ENCODE measurements at regions not wholly inside any gene's neighbourhood (a gene's known extent, or its start where the extent isn't known, plus 50 kb on each side); places are given as distances from the start of the nearest gene placed in this dataset.
A peak's percentile ranks its signal among the peaks of the same experiment; 100 is the strongest.

DNA sequence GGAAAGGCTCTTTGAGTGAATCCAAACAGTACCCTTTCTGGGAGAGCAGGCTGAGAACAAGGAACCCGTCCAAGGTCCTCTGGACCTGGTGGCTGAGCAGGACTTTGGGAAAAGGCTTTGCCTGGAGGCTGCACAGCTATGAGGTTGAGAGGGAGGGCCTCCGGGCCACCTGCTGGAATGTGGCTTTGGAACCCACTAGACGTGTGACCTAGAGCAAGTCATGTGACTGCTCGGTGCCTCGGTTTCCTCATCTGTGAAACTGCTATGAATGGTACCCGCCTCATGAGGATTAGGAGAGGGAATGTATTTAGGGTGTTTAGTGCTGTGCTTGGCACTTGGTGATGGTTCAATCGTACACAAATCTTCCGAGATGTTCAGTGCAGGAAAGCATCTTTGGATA is 50.4 kb downstream of the HAPSTR1 start:
- Histone ChIP-seq H3K4me2 (ENCODE audit: insufficient read depth, low read length) (no peak overlapping the region), H3K4me1 (replicated peaks in 1 of 2; ENCODE audit: control insufficient read depth in 2 of 2, insufficient read depth in 2 of 2, low read length in 2 of 2) (peaks cover 0 to 4% of the 10 kb centered on the region in 2 experiments; a peak in 2 of 5 replicates), H2AFZ (ENCODE audit: low read depth, low read length) (no peak overlapping the region), H3K79me2 (ENCODE audit: control insufficient read depth, insufficient read depth, low read length) (no peaks in the 10 kb centered on the region), H3K27me3 (ENCODE audit: control insufficient read depth in 2 of 2, insufficient read depth in 2 of 2, low read length in 2 of 2) (peaks cover 12 to 17% of the 10 kb centered on the region in 2 experiments; a peak in 3 of 5 replicates), H4K20me1 (replicated peaks; ENCODE audit: control insufficient read depth, insufficient read depth, low read length) (no peaks in the 10 kb centered on the region; the same call in 1 of the 2 replicates), H3K4me3 (no peak overlapping the region), H3K9ac (ENCODE audit: insufficient read depth in 1 of 2, low read depth in 2 of 2, low read length in 2 of 2) (no peak overlapping the region), H3K27ac (ENCODE audit: extremely low read depth, low read depth, low read length) (no peak overlapping the region), H3K9me3 (replicated peaks; ENCODE audit: control insufficient read depth, insufficient read depth, low read depth, low read length) (no peaks in the 10 kb centered on the region), H3K36me3 (ENCODE audit: control insufficient read depth, insufficient read depth, low read length) (no peaks in the 10 kb centered on the region), H3K9me1 (ENCODE audit: control insufficient read depth, insufficient read depth, low read length) (no peaks in the 10 kb centered on the region)
- no peak for TF ChIP-seq ZFX (CRISPR knock-in tag; IDR thresholded peaks at IDR 0.05)
- TF ChIP-seq, protein P1, sequence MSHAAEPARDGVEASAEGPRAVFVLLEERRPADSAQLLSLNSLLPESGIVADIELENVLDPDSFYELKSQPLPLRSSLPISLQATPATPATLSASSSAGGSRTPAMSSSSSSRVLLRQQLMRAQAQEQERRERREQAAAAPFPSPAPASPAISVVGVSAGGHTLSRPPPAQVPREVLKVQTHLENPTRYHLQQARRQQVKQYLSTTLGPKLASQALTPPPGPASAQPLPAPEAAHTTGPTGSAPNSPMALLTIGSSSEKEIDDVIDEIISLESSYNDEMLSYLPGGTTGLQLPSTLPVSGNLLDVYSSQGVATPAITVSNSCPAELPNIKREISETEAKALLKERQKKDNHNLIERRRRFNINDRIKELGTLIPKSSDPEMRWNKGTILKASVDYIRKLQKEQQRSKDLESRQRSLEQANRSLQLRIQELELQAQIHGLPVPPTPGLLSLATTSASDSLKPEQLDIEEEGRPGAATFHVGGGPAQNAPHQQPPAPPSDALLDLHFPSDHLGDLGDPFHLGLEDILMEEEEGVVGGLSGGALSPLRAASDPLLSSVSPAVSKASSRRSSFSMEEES (CRISPR knock-in tag; IDR thresholded peaks at IDR 0.05): peak; percentile 51
- DNase-seq (ENCODE audit: extremely low read depth in 1 of 4, low spot score in 3 of 4): no peak
- no peak for ATAC-seq
- no peak for FAIRE-seq
- in situ Hi-C loops (cut with MboI): no loop called here
- WGBS (ENCODE audit: insufficient coverage, low coverage, missing lambda C conversion rate): 20% methylated on average over 8 of the region's 8 CpGs
- CTCF ChIA-PET (ENCODE audit: low intra/inter-chr PET ratio): no interaction called here
- intact Hi-C loops (cut with micrococcal nuclease): no loop called here
- POLR2A ChIA-PET: interaction anchor here (0.7 kb wide), 1 partner anchor 339 kb away, joined by 3 read pairs; no protein-coding TSS in a partner anchor
- BruUV-seq (replicated peaks): no TSS peak

DNA sequence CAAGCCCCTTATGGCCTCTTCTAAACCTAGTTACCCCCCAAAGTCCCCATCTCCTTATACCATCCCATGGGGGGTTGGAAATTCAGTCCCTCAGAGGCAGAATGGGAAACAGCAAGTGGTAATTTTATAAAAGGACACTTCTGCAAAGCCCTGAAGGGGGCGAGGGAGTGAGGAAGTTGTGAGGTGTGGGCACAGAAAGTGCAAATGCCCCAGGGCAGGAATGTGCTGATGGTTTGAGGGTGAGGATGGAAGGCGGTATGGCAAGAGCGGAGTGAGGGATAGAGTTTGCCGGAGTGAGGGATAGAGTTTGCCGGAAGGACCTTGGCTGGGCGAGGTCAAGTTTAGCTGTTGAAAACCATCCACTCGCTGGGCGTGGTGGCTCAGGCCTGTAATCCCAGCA is 52.7 kb downstream of the HAPSTR1 start:
- in situ Hi-C loops (cut with MboI): no loop called here
- no peak overlapping the region for H3K4me2 ChIP-seq (ENCODE audit: insufficient read depth, low read length)
- no TSS peak for BruUV-seq (replicated peaks)
- ChIA-PET CTCF (ENCODE audit: low intra/inter-chr PET ratio) (no interaction called here), POLR2A (no interaction called here)
- H3K9me3 ChIP-seq (replicated peaks; ENCODE audit: control insufficient read depth, insufficient read depth, low read depth, low read length): no peaks in the 10 kb centered on the region
- H3K9ac ChIP-seq (ENCODE audit: insufficient read depth in 1 of 2, low read depth in 2 of 2, low read length in 2 of 2): no peak overlapping the region
- H3K36me3 ChIP-seq (ENCODE audit: control insufficient read depth, insufficient read depth, low read length): no peaks in the 10 kb centered on the region
- no peak for ATAC-seq
- FAIRE-seq: no peak
- no peak overlapping the region for H3K27ac ChIP-seq (ENCODE audit: extremely low read depth, low read depth, low read length)
- WGBS (ENCODE audit: insufficient coverage, low coverage, missing lambda C conversion rate): 56% methylated on average over 8 of the region's 8 CpGs
- no peak overlapping the region for H2AFZ ChIP-seq (ENCODE audit: low read depth, low read length)
- H3K79me2 ChIP-seq (ENCODE audit: control insufficient read depth, insufficient read depth, low read length): no peaks in the 10 kb centered on the region
- H3K27me3 ChIP-seq (ENCODE audit: control insufficient read depth in 2 of 2, insufficient read depth in 2 of 2, low read length in 2 of 2): peaks cover 12 to 22% of the 10 kb centered on the region in 2 experiments; a peak in 3 of 5 replicates
- intact Hi-C loops (cut with micrococcal nuclease): no loop called here
- H3K4me1 ChIP-seq (replicated peaks in 1 of 2; ENCODE audit: control insufficient read depth in 2 of 2, insufficient read depth in 2 of 2, low read length in 2 of 2): peaks cover 0 to 4% of the 10 kb centered on the region in 2 experiments; a peak in 2 of 5 replicates
- no peaks in the 10 kb centered on the region for H3K9me1 ChIP-seq (ENCODE audit: control insufficient read depth, insufficient read depth, low read length)
- H4K20me1 ChIP-seq (replicated peaks; ENCODE audit: control insufficient read depth, insufficient read depth, low read length): no peaks in the 10 kb centered on the region; the same call in 1 of the 2 replicates
- TF ChIP-seq MTA2 (IDR thresholded peaks at IDR 0.05; ENCODE audit: low read depth): no peak
- no peak for TF ChIP-seq ZFP30 (CRISPR knock-in tag; IDR thresholded peaks at IDR 0.05; ENCODE audit: borderline replicate concordance)
- no peak for TF ChIP-seq EWSR1 (IDR thresholded peaks at IDR 0.05; ENCODE audit: borderline replicate concordance, low read depth, partially characterized antibody)
- TF ChIP-seq ARHGAP35 (IDR thresholded peaks at IDR 0.05; ENCODE audit: partially characterized antibody): no peak
- no peak for TF ChIP-seq FOXJ3 (CRISPR knock-in tag; IDR thresholded peaks at IDR 0.05)
- TF ChIP-seq, protein P2, sequence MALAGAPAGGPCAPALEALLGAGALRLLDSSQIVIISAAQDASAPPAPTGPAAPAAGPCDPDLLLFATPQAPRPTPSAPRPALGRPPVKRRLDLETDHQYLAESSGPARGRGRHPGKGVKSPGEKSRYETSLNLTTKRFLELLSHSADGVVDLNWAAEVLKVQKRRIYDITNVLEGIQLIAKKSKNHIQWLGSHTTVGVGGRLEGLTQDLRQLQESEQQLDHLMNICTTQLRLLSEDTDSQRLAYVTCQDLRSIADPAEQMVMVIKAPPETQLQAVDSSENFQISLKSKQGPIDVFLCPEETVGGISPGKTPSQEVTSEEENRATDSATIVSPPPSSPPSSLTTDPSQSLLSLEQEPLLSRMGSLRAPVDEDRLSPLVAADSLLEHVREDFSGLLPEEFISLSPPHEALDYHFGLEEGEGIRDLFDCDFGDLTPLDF (CRISPR knock-in tag; IDR thresholded peaks at IDR 0.05): no peak
- no peak for TF ChIP-seq BRF1 (IDR thresholded peaks at IDR 0.05; ENCODE audit: borderline replicate concordance, extremely low read depth, insufficient read length)
- no peak for TF ChIP-seq U2AF1 (optimal IDR thresholded peaks at IDR 0.05; ENCODE audit: low read depth, low read length)
- no peak for TF ChIP-seq FOSL1 (tag; conservative IDR thresholded peaks at IDR 0.05)
- no peak for DNase-seq (ENCODE audit: extremely low read depth in 1 of 4, low spot score in 3 of 4)
- H3K4me3 ChIP-seq: no peak overlapping the region
